Lung microvascular endothelial cell (primary cell): ENCODE measurements at regions not wholly inside any gene's neighbourhood (a gene's known extent, or its start where the extent isn't known, plus 50 kb on each side); places are given as distances from the start of the nearest gene placed in this dataset.
A peak's percentile ranks its signal among the peaks of the same experiment; 100 is the strongest.
"Not testable (repeated sequence)": the region's sequence is repeated elsewhere in the genome, so short reads cannot be mapped to it uniquely, and the experiment has no call there.

ENCODE experiments used
- DNase-seq, 2 donors: peaks; one replicate each; pipeline versions ENCODE4 v3.0.0 to v3.0.0-alpha.2; 2010; ENCODE audit warnings: low read depth in 2 of 2

GRCh38 chr5:57650360-57651069 lies 167.9 kb upstream of the ACTBL2 start:
- DNase-seq: peak; percentile 64 to 71

- DNase-seq: no peak
Observed at GRCh38 chr5:57642698-57643097, 160.1 kb upstream of the ACTBL2 start.

DNA sequence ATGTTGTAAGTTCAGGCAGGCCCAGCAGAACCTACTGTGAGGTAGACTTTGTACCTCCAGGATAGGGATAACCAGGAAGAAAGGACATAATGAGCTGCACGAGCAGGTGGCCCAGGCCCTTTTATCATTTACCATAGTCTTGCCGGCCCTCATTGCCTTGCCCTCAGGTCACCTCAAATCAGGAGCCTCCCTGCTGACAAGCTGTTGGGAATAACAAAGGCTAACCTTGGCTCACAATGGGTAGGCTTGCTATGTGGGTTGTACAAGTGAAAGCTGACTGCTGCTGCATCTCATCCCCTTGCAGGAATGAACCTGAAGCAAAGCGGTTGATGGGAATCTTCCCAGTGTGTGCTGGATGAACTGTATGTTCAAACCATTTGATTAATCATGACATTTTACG lies 159.5 kb upstream of the ACTBL2 start:
- DNase-seq: no peak

- DNase-seq: no peak
Observed at GRCh38 chr5:57635146-57635777, 152.7 kb upstream of the ACTBL2 start.

DNA sequence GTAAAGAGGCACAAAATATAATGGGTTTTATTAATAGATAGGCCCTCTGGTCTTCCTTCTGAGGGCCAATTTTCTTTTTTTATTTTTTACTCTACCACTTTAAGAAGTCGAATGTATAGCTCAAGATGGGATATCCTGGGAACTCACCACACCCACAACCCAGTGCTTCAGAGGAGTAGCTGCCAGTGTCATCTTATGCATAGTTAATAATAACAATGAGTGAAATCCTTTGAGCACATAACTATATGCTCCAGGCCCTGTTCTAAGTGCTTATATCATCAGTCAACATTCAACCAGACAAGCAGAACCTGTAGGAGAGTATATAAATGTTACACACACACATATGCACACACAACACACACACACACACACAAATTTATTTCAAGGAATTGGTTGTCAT lies 150.3 kb upstream of the ACTBL2 start:
- DNase-seq: no peak

GRCh38 chr5:57631139-57631538 lies 148.5 kb upstream of the ACTBL2 start:
- not testable (repeated sequence) for DNase-seq

- DNase-seq: no peak
Observed at GRCh38 chr5:57627661-57628060, 145.1 kb upstream of the ACTBL2 start.

- no peak for DNase-seq
Observed at GRCh38 chr5:57626703-57627102, 144.1 kb upstream of the ACTBL2 start.

- no peak for DNase-seq
Observed at GRCh38 chr5:57621624-57622023, 139.0 kb upstream of the ACTBL2 start.

- DNase-seq: no peak
Observed at GRCh38 chr5:57618767-57619381, 136.3 kb upstream of the ACTBL2 start.

DNA sequence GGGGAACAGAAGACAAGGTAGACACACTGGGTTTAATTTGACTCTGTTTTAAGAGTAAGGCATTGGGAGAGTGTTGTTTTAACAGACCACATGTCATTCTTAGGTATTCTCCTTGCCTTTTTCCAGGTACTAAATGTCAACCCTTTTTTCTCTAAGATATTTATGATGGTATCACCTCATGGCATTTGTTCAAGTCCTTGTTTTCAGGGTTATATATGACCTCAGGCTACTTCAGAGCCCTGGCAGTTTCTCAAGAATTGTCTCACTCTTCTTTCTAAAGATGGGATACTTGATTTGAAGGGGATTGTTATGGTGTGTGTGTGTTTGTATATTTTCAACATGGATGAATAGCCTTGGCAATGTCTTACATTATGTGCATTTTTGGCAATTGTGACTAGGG lies 131.1 kb upstream of the ACTBL2 start:
- no peak for DNase-seq

- DNase-seq: no peak
Observed at GRCh38 chr5:57611177-57611576, 128.6 kb upstream of the ACTBL2 start.

GRCh38 chr5:57608542-57608941 lies 125.9 kb upstream of the ACTBL2 start:
- no peak for DNase-seq

GRCh38 chr5:57601996-57602395 lies 119.4 kb upstream of the ACTBL2 start:
- DNase-seq: no peak

DNA sequence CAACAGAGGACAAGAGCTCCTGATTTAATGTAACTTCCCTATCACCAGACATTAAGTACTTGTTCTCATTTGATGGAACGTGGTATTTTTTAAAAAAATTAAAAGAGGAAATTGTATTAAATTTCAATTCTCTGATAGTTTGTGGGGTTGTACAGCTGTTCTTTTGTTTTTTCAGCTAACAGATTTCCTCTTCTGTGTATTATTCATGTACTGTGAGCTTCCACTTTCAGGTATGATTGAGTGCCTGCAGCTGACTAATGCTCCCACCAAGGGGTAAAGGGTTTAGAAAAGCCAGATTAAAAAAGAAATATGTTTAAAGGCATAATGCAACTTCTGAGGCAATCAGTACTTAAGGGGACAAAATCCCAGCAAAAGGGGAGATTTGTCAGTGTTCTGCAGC lies 117.7 kb upstream of the ACTBL2 start:
- DNase-seq: peak in 1 of 2 donors; percentile 31

- peak in 1 of 2 donors; percentile 12 for DNase-seq
Observed at GRCh38 chr5:57598756-57599155, 116.1 kb upstream of the ACTBL2 start.

DNA sequence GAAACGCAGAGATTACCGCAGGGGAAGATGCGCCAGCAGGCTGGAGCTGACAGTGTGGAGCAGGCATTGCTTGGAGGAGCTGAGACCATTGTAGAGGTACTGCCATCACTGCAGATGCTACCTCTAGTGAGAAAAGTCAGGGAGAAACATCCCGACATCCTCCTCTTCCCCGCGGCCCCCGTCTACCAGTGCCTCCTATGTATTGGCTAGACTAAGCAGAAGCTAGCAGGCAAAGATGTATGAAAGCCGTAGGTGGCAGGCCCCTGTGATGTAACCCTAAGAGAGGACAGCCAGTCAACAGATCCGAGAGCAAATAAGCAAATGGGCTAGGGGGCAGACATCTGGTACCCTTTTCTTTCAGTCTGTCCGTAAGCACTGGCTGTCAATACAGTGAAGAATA lies 115.5 kb upstream of the ACTBL2 start:
- no peak for DNase-seq

GRCh38 chr5:57595523-57595991 lies 112.9 kb upstream of the ACTBL2 start:
- DNase-seq: no peak

- DNase-seq: no peak
Observed at GRCh38 chr5:57594436-57594835, 111.8 kb upstream of the ACTBL2 start.

DNA sequence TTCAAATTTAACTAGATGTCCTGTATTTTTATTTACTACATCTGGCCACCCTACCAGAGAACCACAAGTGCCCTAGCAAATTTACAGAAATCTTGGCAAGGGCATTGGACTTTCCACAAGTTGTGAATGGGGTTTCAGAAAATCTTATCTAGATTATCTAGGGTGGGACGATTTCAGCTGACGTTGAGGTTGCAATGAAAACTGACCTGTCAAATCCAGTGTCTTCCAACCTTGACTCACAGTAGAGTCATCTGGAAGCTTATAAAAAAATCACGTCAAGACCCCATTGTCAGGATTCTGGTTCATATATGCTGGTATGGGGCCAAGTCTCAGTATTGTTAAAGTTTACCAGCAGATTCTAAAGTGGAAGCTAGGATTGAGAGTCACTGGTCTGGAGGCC lies 109.6 kb upstream of the ACTBL2 start:
- DNase-seq: no peak

DNA sequence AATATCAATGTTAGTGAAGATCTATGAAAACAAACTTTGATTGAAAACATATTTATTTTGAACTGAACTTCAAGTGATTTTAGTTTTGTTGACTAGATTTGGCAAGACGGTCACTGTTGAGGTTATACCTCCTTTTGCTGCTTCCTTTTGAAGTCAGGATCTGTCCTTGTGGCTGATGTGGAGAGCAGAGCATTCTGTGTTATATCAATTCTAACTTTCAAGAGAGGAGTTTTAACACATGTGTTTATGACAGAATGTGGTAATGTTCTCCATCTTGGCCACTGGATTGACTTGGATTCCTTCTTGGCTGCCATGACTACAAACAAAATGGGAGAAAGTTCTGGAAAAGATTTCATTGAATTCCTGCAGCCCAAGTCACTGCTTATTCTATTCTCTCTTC lies 104.0 kb upstream of the ACTBL2 start:
- no peak for DNase-seq

GRCh38 chr5:57582578-57583070 lies 100.0 kb upstream of the ACTBL2 start:
- DNase-seq: no peak

DNA sequence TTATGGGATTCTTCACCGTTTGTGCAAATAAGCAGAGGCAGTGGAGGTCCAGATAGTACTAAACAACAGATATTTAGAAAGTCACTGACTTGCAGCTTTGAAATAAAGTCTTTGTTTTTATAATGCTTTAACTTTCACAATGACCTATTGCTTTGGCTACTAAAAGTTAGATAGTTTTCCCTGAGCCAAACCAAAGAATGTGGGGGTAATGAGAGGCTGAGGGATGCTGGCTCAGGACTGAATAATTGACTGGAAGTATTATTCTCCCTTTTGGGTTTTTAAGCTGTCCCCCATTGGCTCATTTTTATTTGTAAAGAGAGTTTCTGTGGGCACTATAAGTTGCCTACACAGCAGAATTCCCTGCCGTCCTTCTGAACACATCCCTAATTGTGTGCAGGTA lies 99.2 kb upstream of the ACTBL2 start:
- DNase-seq: no peak
